ENCODE measurements at regions not wholly inside any gene's neighbourhood (a gene's known extent, or its start where the extent isn't known, plus 50 kb on each side); places are given as distances from the start of the nearest gene placed in this dataset.

DNA sequence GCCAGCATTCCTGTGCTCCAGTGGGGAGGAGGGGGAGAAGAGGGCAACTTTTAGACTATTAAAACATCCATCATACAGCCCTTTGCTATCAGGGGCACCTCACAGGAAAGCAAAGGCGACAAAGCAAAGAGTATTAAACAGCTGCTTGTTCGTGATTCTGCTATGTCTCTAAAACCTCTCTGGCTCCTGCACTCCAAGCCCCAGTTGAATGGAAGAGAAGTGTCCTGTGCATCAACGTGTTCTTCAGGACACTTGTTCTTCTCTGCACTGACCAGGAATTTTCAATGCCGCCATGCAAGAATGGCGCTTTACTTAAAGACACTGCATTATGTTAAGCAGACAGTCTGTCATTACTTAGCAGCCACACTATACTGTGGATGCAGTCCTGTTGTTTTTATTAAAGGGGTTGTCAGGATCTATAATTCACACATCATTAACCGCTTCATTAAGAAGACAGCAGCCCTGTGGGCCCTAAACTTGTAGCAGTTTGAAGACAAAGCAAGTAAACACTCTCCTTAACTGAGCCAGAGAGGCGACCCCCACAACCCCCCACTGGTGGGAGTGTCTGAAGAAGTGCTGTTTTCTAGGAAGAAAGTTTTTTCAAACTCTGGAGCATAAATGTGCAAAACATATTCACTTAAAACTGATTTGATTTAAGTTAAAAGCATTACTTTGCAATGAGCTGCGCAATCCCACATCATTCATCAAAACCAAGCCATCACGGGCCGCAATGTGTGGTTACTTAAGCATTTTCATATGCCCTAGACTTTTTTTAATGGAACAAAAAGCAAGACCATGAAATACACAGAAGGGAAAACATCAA, 164.5 kb downstream of the ZNF608 start:
- no peak for DNase-seq

DNA sequence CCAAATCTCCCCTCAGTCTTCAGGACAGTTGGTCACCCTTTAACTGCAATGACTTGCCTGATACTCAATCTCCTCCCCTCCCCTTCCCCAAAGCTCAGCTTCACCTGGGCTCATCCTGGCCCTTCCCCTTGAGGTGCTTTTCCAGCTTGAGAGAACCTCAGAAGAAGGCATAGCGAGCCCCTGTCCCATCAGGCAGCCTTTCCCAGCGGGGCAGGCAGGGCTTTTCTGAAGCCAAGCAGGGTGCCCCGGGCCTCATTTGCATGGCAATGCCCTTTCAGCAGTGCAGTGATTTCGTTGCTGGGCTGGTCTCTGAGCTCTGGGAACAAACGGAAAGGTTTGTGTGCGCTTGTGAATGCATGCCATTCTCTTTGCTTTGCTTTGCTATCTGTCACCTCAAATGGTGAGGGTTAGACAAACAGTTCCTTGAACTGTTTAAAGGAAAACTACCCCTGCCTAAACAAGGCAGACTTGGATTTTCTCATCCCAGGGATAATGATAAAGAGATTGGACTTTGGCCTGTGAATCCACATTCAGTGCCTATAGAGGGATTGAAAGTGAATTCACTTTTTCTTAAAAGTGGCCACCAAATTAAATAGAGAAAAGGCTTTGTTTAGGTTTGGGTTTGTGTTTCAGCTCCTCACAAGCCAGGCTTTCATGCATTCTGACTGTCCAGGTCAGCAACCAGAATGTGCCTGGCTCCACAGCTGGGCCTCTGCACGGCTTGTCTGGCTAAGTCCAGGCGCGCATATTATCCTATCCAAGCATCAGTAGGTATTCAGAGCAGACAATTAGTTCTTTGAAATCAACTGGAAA, 165.3 kb downstream of the ZNF608 start:
- no peak for DNase-seq

DNA sequence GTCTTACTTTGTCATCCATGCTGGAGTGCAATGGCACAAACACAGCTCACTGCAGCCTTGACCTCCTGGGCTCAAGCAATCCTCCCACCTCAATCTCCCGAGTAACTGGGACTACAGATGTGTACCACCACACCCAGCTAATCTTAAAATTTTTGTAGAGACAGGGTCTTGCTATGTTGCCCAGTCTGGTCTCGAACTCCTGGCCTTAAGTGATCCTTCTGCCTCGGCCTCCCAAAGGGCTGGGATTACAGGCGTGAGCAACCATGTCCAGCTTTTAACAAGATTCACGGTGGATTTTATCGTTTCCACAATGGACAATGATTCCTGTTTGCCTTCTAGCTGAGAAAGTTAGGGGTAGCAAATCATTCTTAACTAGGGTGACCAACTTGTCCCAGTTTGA, 165.9 kb downstream of the ZNF608 start:
- no peak for DNase-seq

DNA sequence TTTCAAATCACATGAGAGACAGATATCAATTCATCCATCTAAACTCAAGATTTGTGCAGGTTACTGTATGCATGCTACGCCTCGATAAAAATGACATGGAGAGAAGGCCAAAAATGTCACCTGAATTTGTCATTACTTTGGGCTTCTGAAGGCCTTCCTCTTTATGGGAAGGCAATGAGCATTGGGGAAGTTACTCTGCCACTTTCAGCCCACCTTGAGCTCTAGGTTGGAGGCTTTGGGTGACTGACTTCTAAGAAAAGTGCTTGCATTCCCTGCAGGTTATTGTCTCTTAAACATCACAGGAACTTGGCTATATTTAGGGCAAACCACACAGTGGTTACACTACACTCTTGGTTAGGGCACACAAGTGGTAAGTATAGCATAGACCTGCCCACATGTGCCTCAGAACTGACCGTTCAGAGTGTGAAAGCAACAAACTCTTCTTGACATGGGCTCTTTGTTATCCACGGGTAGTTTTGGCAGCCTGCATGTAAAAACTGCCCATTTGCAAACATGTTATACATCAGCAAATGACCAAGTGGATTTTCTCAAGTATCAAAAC, 169.5 kb downstream of the ZNF608 start:
- DNase-seq = no peak

DNA sequence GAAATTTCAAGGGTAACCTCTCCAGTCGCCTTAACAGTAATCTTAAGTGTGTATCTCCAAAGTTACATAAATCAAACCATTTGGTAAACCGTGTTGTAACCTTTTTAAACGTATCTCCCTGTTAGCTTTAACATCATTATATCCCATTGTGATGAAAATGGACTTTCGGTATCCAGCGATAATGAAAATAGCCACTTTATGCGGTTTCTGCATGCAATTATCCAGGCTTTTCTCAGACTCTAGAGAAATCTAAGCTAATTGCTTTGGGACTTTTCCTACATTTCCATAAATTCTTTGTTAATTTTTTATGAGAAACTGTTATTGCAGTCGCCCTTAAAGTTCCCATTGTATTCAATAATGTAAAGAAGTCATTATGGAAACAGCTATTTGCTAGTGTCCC, 170.7 kb downstream of the ZNF608 start:
- DNase-seq = no peak

DNA sequence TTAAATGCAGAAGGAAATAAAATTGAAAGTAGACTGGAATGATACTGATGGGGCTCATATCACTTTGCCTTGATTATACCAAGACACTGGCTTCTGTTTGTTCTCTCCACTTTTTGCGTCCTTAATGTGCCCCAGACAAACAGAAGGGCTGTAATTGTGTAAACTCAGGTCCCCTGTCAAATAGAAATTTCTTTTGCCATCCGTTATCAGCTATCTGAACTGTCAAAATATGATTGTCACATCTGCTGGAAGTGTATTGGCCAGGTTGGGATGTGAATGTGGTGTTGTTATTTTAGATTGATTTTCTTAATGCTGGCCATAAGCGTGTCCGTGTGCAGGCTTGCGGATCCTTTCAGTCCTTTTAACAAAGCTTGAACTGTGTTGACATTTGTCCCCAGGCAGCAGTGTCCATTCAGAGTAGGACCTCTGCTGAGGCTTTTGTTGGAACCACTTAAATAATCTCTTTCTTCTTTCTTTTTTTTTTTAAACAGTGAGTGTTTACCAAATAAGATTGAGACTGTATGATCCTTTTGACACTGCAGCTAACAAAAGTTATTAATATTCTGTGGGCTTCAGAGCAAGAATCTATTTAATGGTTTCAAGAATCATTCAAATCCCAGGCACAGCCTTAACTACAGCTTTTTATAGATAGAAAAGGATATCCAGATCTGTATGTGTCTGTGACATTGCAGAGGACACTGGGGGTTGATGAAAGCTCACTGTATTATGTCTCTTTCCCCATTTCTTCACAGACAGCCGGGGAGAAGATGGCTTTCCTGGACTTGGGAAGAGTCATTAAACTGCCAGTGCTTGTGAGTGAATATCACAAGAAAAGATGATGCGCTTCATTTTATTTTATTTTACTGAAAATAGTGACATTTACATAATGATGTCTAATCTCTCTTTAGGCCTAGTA, 171.7 kb downstream of the ZNF608 start:
- DNase-seq = no peak

DNA sequence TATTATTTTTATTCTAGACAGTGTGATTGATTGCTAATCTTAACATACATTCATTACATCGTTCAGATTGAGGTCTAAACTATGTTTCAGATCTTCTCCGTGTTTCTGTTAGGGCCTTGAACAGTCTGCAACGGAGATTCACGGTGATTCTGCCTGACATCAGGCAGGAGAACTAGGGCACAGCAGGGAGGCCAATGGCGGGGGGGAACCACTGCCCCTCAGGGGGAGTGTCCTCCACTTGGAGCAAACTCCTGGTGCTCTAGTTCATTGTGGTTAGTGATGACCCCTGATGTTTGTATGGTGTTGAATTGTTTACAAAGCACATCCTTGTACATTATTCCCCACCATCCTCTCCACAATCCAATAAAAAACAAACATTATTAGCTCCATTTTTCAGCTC, 173.5 kb downstream of the ZNF608 start:
- DNase-seq = no peak

DNA sequence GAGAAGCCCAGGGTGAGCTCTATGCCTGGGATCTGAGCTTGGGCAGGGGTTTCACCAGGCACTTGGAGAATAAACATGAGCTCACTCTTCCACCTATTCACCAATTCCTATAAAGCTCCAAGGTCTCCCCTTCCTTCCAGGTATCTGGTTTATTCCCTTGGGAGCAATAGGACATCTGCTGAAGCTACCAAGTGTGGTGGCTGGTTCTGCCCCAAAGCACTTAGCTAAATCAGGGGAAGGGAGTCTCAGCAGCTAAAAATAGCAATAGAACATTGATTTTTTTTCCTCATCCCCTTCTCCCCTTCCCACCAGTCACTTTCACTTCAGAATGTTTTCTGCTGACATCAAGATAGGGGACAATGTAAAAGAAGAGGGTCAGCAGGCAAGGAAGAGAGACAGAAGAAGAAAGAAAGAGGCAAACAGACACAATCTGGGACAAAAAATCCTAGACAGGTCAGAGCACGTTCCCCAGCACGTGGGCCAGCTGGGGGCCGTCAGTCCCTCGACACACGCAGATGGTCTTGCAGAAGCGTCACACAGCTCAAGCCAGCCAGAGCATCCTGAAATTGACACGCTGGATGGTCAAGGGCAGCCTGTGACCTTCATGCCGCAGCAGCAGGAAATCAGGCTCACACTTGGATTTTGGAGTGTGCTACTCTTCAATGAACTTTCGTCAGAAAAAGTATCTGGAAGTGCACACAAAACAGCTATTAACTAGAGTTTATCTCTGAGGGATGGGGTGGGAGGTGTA, 176.0 kb downstream of the ZNF608 start:
- DNase-seq = no peak

DNA sequence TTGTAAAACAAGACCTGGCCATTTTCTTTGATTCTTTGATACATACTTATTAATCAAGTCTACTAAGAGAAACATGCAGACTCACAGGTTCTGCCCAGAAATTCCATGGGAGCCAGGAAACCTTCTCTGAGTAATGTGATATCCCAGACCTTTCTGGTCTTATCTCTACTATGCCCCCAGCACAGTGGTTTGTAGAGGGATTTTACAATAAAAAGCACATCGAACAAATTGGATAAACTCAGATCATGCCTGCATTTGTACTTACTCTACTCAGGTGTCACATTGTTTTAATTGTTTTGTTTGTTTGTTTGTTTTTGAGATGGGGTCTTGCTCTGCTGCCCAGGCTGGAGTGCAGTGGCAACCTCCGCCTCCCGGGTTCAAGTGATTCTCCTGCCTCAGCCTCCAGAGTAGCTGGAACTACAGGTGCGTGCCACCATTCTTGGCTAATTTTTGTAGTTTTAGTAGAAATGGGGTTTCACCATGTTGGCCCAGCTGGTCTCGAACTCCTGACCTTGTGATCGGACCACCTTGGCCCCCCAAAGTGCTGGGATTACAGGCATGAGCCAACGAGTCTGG, 179.5 kb downstream of the ZNF608 start:
- no peak for DNase-seq

DNA sequence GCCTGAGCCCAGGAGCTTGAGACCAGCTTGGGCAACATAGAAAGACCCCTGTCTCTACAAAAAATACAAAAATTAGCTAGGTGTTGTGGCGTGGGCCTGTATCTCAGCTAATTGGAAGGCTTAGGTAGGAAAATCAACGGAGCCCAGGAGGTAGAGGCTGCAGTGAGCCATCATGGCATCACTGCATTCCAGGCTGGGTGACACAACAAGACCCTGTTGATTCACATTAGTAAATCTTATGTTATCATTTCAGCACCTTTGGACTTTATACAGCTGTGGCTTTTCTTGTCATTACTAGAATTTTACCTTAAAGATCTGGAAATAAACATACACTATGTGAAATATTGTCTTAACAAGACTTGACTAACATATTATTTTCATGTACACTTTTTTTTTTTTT, 185.0 kb downstream of the ZNF608 start:
- DNase-seq = no peak

DNA sequence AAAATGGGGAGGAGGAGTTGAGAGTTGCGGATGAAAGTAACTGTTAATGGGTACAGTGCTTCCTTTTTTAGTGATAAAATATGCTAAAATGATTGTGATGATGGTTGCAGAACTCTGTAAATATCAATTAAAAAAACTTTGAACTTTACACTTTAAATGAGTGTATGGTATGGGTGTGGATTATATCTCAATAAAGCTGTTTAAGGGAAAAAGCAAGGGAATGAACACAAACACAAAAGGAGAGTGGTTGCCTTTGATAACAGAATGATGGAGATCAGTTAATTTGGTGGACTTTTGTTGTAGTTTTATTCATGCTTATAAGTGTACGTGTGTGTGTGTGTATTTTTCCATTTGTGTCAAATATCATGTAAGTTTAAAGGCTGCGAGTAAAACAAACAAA, 186.1 kb downstream of the ZNF608 start:
- no peak for DNase-seq

DNA sequence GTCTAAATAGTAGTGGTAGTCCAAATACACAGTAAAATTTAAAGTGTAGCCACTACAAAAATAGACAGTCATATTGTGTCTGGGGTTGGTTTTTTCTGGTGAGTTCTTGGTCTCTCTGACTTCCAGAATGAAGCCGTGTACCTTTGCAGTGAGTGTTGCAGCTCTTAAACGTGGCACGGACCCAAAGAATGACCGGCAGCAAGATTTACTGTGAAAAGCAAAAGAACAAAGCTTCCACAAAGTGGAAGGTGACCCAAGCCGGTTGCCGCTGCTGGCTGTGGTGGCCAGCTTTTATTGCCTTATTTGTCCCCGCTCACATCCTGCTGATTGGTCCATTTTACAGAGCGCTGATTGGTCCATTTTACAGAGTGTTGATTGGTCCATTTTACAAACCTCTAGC, 188.7 kb downstream of the ZNF608 start:
- no peak for DNase-seq

DNA sequence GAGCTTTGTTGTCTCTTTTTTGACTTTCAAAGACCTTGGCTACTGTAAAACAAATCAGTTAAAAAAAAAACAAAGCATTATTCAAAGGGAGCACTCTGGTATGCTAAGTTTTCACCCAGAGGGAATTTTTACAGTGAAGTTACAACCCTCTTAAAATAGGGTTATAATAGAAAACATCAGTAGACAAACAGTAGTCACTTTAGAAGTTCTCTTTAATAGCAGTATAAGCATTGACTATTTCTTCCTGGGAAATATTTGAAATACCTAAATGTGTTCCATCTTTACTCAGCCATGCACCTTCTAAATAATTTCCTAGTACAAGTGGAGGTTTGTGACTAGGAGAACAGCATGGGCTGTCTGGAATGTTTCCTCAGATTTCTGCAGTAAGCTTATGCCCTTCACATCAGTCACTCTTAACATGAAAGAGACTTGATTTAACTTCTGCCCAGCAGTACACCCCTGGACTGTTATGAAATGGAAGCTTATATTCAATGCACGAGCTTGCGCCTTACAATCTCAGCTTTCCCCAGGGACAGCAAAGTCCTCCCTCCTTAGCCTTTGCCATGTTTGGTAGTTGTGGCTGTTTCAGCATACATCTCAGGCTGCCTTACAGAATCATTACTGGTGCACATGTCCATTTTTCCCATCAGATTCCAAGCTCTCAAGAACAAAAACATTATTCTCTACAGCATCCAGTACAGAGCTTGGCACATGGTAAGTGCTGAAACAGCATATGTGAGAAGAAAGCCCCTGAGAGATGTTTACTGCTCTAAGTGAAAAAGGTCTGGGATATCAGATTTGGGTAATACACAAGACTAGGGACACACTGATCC, 191.5 kb downstream of the ZNF608 start:
- DNase-seq = no peak

DNA sequence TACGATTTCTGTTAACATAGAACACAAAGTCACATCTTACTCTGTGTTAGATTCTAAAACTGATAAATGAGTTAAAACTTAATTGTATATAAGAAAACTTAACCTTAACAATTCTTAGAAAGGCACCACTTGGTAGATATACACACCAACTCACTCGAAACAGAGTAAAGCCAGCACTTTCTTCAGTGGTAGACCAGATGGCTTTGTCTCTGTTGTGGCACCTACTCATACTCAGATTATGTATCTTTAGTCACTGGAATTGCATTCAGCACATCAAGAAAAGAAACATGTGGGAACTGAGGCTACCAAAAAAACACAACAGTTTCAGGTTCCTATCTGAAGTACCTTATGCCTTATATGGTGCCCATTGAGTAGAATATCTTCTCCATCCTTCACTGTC, 192.5 kb downstream of the ZNF608 start:
- no peak for DNase-seq

DNA sequence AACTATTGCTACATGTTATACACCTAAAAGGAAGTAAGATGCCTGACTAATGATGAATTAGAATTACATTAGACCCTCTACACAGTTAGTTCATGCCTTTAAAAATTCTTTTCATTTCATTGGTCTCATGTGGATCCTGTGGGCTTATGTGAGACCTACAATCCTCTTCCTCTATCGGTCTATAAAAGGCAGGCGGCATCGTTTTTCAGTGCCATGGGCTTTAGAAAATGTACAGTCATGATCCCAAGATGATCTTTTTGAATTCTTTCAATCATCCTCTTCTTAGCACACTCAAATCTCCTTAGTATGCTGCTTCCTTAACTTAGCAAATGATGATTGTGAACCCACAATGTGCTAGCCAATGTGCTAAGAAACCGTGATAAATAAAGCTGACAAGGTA, 193.9 kb downstream of the ZNF608 start:
- DNase-seq = no peak

DNA sequence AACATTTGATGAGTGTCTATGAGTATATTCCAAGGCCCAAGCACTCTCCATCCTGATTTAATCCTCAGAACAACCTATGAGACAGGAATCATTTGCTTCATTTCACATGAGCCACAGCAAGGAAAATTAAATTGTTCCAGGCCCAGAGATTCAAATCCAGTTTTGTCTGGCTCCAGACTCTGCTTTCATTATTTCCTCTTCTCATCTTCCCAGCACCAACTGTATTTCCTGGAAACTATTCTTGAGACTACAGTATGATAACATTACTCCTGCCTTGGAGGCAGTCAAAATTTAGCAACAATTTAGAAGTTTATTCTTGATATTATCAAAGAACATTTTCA, 194.5 kb downstream of the ZNF608 start:
- no peak for DNase-seq

DNA sequence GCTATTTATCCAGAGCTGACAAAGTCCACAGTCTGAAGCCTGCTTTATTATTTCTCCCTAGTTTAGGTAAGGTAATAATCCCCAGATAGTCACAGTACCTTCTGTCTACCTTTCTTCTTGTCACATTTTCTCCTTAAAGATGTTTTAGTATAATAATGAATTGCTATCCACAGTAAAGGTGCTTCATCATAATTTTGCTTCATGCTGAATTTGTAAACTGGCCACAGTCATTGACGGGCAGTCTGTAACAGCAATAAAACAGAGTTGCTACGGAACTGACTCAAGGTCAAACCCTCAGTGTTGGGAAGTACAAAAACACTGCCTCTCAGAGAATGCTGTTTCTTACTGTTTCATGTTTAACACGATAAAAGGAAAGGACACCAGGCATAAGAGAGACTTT, 195.7 kb downstream of the ZNF608 start:
- DNase-seq = no peak

DNA sequence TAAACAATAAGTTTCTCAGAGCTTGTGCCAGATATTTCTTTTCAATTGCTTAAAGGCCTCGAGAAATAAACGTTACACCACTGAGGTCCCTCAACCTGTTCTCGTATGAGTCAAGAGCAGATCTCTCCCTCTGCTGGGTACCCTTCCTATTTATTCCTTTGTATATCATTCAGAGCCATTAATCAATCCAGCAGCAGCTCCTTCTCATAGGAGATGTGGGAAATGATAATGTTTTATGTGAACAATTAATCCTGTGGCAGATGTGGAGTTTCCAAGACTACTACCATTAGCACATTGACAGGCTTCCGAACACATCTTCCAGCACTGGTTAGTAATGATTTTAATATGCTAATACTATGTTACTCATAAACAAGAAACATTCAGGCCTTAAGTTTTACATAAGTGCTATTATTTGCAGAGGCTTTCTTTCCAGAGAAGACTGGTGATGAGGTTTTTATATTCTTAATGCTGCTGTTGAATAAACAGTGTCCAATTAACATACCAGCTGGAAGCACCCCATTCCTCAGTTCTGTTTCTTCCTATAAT, 196.5 kb downstream of the ZNF608 start:
- DNase-seq = no peak

DNA sequence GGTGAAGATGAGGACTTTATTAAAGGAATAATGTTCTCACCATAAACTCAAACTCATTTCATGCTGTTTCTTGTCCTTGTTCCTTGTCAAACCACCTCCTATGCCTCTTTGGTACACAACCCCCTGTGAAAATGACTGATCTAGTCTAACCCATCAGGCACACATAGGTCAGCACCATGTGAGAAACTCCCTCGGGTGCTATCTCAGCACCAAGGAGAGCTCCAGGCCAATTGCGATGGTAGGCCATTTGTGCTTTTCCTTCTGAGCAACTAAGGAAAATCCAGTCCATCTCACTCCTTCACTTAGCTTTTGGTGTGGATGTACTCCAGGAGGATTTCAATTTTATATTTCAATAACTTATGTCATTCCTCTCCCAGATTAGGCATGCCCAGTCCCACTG, 199.8 kb downstream of the ZNF608 start:
- no peak for DNase-seq

DNA sequence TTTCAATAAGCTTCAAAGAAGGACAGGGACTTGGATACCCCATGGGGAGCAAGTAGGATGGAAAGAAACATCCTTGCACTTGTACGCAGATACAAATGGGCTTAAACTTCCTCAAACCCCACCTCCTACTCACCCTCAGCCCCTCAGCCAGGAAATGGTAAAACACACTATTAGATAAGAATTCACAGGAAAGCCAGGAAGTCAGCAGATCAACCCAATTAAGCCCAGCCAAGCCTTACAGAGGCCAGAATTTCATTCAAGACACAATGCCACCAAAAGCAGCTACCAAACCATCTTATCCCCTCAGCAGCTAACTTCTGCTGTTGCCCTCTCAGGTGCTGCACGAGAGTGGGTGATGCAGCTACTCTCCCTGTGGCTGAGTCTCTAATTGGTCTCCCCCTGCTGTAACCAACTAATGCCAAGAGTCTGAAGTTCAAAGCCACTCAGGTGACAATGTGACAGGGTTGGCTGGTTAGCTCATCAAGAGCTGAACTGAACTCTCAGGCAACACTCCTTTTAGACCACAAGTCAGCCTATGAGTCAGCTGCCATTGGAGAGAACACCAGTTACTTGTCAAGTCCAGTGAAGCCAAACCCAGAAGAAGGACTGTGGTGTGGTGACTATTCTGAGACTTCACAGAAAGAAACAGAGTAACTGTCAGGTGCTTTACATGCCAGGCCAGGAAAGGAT, 201.9 kb downstream of the ZNF608 start:
- no peak for DNase-seq

All from SIG-M5 (cell line).